Fibroblast of skin of back (primary cell): ENCODE measurements at regions not wholly inside any gene's neighbourhood (a gene's known extent, or its start where the extent isn't known, plus 50 kb on each side); places are given as distances from the start of the nearest gene placed in this dataset.
"Not testable (repeated sequence)": the region's sequence is repeated elsewhere in the genome, so short reads cannot be mapped to it uniquely, and the experiment has no call there.

ENCODE experiments used
- DNase-seq: peaks from one replicate; pipeline ENCODE4 v3.0.0-alpha.2; 2013

GRCh38 chr5:116813356-116813755 lies 238.7 kb upstream of the SEMA6A start:
- no peak for DNase-seq

- DNase-seq = no peak
These were observed 236.3 kb upstream of the SEMA6A start for GRCh38 chr5:116810951-116811350.

- DNase-seq = no peak
These were observed 232.2 kb upstream of the SEMA6A start for GRCh38 chr5:116806836-116807235.

- no peak for DNase-seq
These were observed 224.8 kb upstream of the SEMA6A start for GRCh38 chr5:116799401-116799800.

- DNase-seq = no peak
These were observed 220.6 kb upstream of the SEMA6A start for GRCh38 chr5:116795189-116795588.

- DNase-seq = no peak
These were observed 214.9 kb upstream of the SEMA6A start for GRCh38 chr5:116789522-116789921.

- DNase-seq = no peak
These were observed 214.3 kb upstream of the SEMA6A start for GRCh38 chr5:116788851-116789403.

GRCh38 chr5:116787570-116787969 lies 212.9 kb upstream of the SEMA6A start:
- no peak for DNase-seq

GRCh38 chr5:116785106-116785505 lies 210.5 kb upstream of the SEMA6A start:
- DNase-seq = no peak

- no peak for DNase-seq
These were observed 205.2 kb upstream of the SEMA6A start for GRCh38 chr5:116779846-116780245.

GRCh38 chr5:116778651-116779280 lies 204.1 kb upstream of the SEMA6A start:
- DNase-seq = no peak

GRCh38 chr5:116778032-116778431 lies 203.4 kb upstream of the SEMA6A start:
- DNase-seq = no peak

- DNase-seq = no peak
These were observed 199.3 kb upstream of the SEMA6A start for GRCh38 chr5:116773926-116774325.

- DNase-seq = no peak
These were observed 198.2 kb upstream of the SEMA6A start for GRCh38 chr5:116772806-116773205.

GRCh38 chr5:116772152-116772501 lies 197.5 kb upstream of the SEMA6A start:
- no peak for DNase-seq

GRCh38 chr5:116771466-116772151 lies 197.0 kb upstream of the SEMA6A start:
- DNase-seq = peak; percentile 12

GRCh38 chr5:116769953-116770352 lies 195.3 kb upstream of the SEMA6A start:
- DNase-seq = not testable (repeated sequence)

- DNase-seq = no peak
These were observed 194.8 kb upstream of the SEMA6A start for GRCh38 chr5:116769470-116769869.

GRCh38 chr5:116766470-116766947 lies 191.9 kb upstream of the SEMA6A start:
- peak; percentile 87 for DNase-seq

GRCh38 chr5:116765441-116765840 lies 190.8 kb upstream of the SEMA6A start:
- peak; percentile 38 for DNase-seq

GRCh38 chr5:116764941-116765340 lies 190.3 kb upstream of the SEMA6A start:
- no peak for DNase-seq

- peak; percentile 24 for DNase-seq
These were observed 189.6 kb upstream of the SEMA6A start for GRCh38 chr5:116763987-116764866.
